Right lobe of liver (tissue), 6 donors: ENCODE measurements at regions not wholly inside any gene's neighbourhood (a gene's known extent, or its start where the extent isn't known, plus 50 kb on each side); places are given as distances from the start of the nearest gene placed in this dataset.
"Not testable (repeated sequence)": the region's sequence is repeated elsewhere in the genome, so short reads cannot be mapped to it uniquely, and the experiment has no call there.

Source experiments
- ATAC-seq, 4 donors: fragments of 200-7000 bp; cut with Tn5 transposase; one replicate each; pipeline ENCODE4 v1.9.1; 2020; ENCODE audit warnings: mild to moderate bottlenecking in 4 of 4, moderate library complexity in 4 of 4
- DNase-seq, 3 donors: peaks; one replicate each; pipeline ENCODE4 v3.0.0-alpha.2; 2020
- H3K27ac ChIP-seq, 3 donors: fragments of 200-600 bp; one replicate each; pipeline ENCODE4 v1.8.0; 2022
- H3K27me3 ChIP-seq, 2 donors: fragments of 200-600 bp; one replicate each; pipeline ENCODE4 v1.8.0; 2022
- H3K36me3 ChIP-seq, 4 donors: fragments of 200-600 bp; sonication (generic) in 1 of 4; one replicate each; pipeline versions ENCODE4 v1.5.1 to v1.8.0; 2017 to 2022; ENCODE audit warnings: control low read depth in 1 of 4
- H3K4me1 ChIP-seq, 4 donors: fragments of 200-600 bp; sonication (generic) in 1 of 4; one replicate each; pipeline versions ENCODE4 v1.5.1 to v1.8.0; 2017 to 2022; ENCODE audit warnings: control low read depth in 1 of 4
- H3K4me3 ChIP-seq, 3 donors: fragments of 200-600 bp; one replicate each; pipeline ENCODE4 v1.8.0; 2022
- H3K9me3 ChIP-seq, 4 donors: fragments of 200-600 bp; sonication (generic) in 1 of 4; one replicate each; pipeline versions ENCODE4 v1.5.1 to v1.8.0; 2017 to 2022; ENCODE audit warnings: control low read depth in 1 of 4
- CTCF ChIP-seq, 4 donors: fragments of 200-600 bp in 3 of 4; fragments of 450-650 bp in 1 of 4; IDR thresholded peaks; one replicate each; pipeline versions ENCODE4 v1.5.1 to v1.8.0; 2016 to 2022; ENCODE audit warnings: antibody characterized with exemption in 4 of 4, mild to moderate bottlenecking in 2 of 4
- POLR2A ChIP-seq: fragments of 450-650 bp; IDR thresholded peaks from one replicate; pipeline ENCODE4 v1.6.1; 2017; ENCODE audit warnings: antibody characterized with exemption, mild to moderate bottlenecking
- WGBS: methylation state at CpG from one replicate; pipeline ENCODE4 v1.1.6; 2018; ENCODE audit warnings: low coverage, low lambda C conversion rate; ENCODE audit not compliant: insufficient coverage; ENCODE audit errors: missing lambda C conversion rate; 5-methylcytosine and 5-hydroxymethylcytosine counted together
- intact Hi-C, 2 donors: fragments of 100-400 bp; cut with DNase I; formaldehyde crosslinking; loops; one replicate each; pipeline versions ENCODE4 v1.11.2 to v1.14.1; 2022
- donor health status: DM: no; HTN: yes; CAD: no.
- donor health status: DM: no; HTN: no; CAD: no.
- donor health status: DM: no; HTN: no; CAD: no.
- donor health status: DM: no; HTN: yes; CAD: no.
- donor health status: DM: no; HTN: yes; CAD: no.

DNA sequence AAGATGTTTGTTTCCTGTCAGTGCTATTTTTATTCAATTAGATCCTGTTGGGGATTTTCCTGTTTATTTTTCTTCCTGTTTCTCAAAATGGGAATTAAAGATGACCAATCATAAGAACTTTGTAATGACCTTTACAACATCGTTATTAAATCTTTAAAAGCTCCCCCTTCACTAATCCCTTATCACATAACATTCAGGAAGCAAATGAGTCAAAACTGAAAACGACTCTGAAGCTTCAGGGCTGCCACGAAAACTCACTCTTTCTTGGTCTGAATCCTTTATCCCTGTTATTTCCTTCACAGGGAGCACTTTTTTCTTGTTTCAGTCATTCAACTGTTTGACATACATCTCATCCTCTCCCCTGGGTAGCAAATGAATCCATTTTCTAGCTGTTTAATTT, 75.8 kb upstream of the MB21D2 start:
- TF ChIP-seq CTCF (IDR thresholded peaks at IDR 0.05) = no peak
- TF ChIP-seq POLR2A = no peak
- no peak overlapping the region for H3K4me3 ChIP-seq
- no peaks in the 10 kb centered on the region for H3K4me1 ChIP-seq
- ATAC-seq = peak in 1 of 4 donors; percentile 21
- DNase-seq = no peak
- 24% methylated on average over 3 of the region's 3 CpGs for WGBS
- no peaks in the 10 kb centered on the region for H3K27me3 ChIP-seq
- no peak overlapping the region for H3K27ac ChIP-seq
- no peaks in the 10 kb centered on the region for H3K9me3 ChIP-seq
- intact Hi-C loops = no loop called here
- H3K36me3 ChIP-seq = no peaks in the 10 kb centered on the region

GRCh38 chr3:193001113-193001512, 83.5 kb upstream of the MB21D2 start:
- H3K36me3 ChIP-seq, H3K27me3 ChIP-seq, intact Hi-C loops, H3K4me1 ChIP-seq, H3K4me3 ChIP-seq, H3K9me3 ChIP-seq, DNase-seq, H3K27ac ChIP-seq, ATAC-seq: not testable (repeated sequence)
- WGBS = 92% methylated on average over 5 of the region's 5 CpGs

GRCh38 chr3:193003624-193004023, 86.0 kb upstream of the MB21D2 start:
- ATAC-seq, H3K4me1 ChIP-seq, intact Hi-C loops, H3K4me3 ChIP-seq, H3K27ac ChIP-seq, H3K36me3 ChIP-seq, H3K9me3 ChIP-seq, DNase-seq, H3K27me3 ChIP-seq: not testable (repeated sequence)
- 20% methylated on average over 1 of the region's 1 CpG for WGBS

GRCh38 chr3:193008654-193009053, 91.0 kb upstream of the MB21D2 start:
- H3K27me3 ChIP-seq = no peaks in the 10 kb centered on the region
- 50% methylated on average over 1 of the region's 1 CpG for WGBS

DNA sequence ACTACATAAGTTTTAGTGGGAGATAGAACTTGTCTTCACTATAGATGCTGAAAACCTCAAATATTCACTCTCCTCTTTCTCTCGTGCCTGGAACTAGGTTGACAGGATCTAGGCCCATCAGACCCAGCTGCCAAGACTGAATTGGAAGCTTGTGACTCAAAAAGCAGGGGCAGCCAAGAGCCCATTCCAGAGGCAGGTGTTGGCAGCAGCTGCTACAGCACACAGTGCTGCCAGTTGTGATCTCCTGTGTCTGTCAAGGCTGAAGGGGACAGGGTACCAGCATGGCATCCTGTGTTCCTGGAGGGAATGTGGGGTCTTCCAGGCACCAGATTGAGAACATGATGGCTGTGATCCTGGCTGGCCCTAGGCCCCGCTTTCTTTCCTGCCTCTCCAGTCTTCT, 92.5 kb upstream of the MB21D2 start:
- intact Hi-C loops = no loop called here

More at GRCh38 chr3:193008654-193009053, 91.0 kb upstream of the MB21D2 start:
- Histone ChIP-seq H3K9me3 (no peaks in the 10 kb centered on the region), H3K27ac (no peak overlapping the region), H3K4me1 (no peaks in the 10 kb centered on the region), H3K4me3 (no peak overlapping the region), H3K36me3 (no peaks in the 10 kb centered on the region)
- DNase-seq = no peak
- no peak for TF ChIP-seq CTCF (IDR thresholded peaks at IDR 0.05)
- no peak for TF ChIP-seq POLR2A
- ATAC-seq = no peak
- intact Hi-C loops = no loop called here

More for the DNA sequence above, 92.5 kb upstream of the MB21D2 start:
- 50% methylated on average over 1 of the region's 2 CpGs for WGBS
- TF ChIP-seq POLR2A (no peak), CTCF (IDR thresholded peaks at IDR 0.05) (no peak)
- Histone ChIP-seq H3K27ac (no peak overlapping the region), H3K9me3 (no peaks in the 10 kb centered on the region), H3K27me3 (no peaks in the 10 kb centered on the region), H3K36me3 (no peaks in the 10 kb centered on the region), H3K4me1 (no peaks in the 10 kb centered on the region), H3K4me3 (no peak overlapping the region)
- ATAC-seq = no peak
- no peak for DNase-seq
